ENCODE measurements at regions not wholly inside any gene's neighbourhood (a gene's known extent, or its start where the extent isn't known, plus 50 kb on each side); places are given as distances from the start of the nearest gene placed in this dataset.

DNA sequence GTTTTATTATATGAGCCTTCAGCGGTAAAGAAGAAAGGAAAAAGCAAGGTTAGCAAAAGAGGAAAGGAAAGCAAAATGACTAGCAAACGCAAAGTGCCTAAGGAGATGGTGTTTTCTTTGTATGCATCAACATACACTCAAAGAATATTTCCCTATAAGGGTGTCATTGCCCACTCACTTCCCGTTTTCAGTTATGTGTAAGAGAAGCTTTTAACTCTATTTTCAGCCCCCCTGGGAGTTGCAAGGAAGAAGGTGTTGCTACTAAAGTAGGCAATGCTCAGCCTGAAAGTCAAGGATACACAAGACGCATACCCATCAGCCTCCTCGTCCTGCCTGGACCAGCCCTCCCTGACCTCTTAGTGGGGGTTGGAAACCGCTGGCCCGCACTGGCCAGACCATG, 267.7 kb upstream of the ZFHX3 start:
- Histone ChIP-seq H3K4me1 (ENCODE audit: insufficient read depth, low read length) (no peaks in the 10 kb centered on the region), H3K36me3 (ENCODE audit: insufficient read depth, low read length) (no peaks in the 10 kb centered on the region), H3K9me3 (ENCODE audit: control insufficient read depth, insufficient read depth, low read length) (no peaks in the 10 kb centered on the region), H3K9ac (ENCODE audit: low read depth, low read length) (no peak overlapping the region)

DNA sequence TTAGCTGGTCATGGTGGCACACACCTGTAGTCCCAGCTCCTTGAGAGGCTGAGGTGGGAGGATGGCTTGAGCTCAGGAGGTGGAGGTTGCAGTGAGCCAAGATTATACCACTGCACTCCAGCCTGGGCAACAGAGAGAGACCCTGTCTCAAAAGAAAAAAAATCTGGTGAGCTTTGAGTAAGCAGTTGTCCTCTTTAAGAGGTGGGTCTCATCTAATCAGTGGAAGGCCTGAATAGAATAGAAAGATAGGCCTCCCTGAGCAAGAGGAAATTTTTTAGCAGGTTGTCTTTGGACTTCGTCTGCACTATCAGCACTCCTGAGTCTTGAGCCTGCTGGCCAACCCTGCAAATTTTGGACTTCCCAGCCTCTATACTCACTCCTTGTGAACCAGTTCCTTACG, 266.0 kb upstream of the ZFHX3 start:
- Histone ChIP-seq H3K4me1 (ENCODE audit: insufficient read depth, low read length) (no peaks in the 10 kb centered on the region), H3K36me3 (ENCODE audit: insufficient read depth, low read length) (no peaks in the 10 kb centered on the region), H3K9ac (ENCODE audit: low read depth, low read length) (no peak overlapping the region), H3K9me3 (ENCODE audit: control insufficient read depth, insufficient read depth, low read length) (no peaks in the 10 kb centered on the region)

DNA sequence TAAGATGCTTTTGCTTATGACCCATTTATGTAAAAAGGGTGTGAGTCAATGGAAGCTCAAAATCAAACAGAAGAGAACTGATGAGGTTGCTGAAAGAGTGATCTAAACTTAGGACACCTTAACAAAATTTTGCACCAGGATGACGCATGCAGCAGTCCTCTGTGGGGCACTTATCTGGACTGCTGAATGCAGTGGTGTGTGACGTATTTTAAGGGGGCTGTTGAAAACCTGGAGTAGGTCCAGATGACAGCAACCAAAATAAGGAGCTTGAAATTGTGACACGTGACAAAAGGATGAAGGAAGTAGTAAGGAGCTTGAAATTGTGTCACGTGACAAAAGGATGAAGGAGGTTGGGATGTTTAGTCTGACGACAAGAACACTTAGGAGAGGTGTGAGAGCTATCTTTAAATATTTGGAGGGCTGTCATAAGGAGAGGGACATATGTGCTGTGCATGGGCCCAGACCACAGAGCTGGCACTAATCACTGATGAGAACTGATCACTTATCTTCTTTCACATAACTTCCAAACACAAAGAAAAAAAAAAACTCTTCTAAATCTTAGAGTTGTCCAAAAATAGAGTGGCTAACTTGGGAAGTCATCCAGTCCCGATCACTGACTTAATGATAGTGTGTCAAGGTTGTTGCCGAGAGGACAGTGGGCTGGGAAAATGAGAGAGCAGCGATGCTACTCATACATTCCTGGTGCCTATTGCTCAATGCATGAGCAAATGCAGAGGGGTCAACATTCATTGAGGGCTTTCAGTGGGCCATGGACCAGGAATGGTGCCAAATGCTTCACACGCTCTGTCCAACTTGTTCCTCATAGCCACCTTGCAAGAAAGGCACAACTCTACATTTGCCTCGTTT, 264.2 kb upstream of the ZFHX3 start:
- no peaks in the 10 kb centered on the region for H3K9me3 ChIP-seq (ENCODE audit: control insufficient read depth, insufficient read depth, low read length)
- no peak overlapping the region for H3K9ac ChIP-seq (ENCODE audit: low read depth, low read length)
- H3K36me3 ChIP-seq (ENCODE audit: insufficient read depth, low read length): no peaks in the 10 kb centered on the region
- no peaks in the 10 kb centered on the region for H3K4me1 ChIP-seq (ENCODE audit: insufficient read depth, low read length)

GRCh38 chr16:73308771-73309170, 260.8 kb upstream of the ZFHX3 start:
- Histone ChIP-seq H3K4me1 (ENCODE audit: insufficient read depth, low read length) (no peaks in the 10 kb centered on the region; the same call in 1 of the 2 replicates), H3K9me3 (ENCODE audit: control insufficient read depth, insufficient read depth, low read length) (no peaks in the 10 kb centered on the region), H3K36me3 (ENCODE audit: insufficient read depth, low read length) (no peaks in the 10 kb centered on the region; the same call in 1 of the 2 replicates), H3K9ac (ENCODE audit: low read depth, low read length) (no peak overlapping the region)

GRCh38 chr16:73306901-73307413, 259.0 kb upstream of the ZFHX3 start:
- H3K9me3 ChIP-seq (ENCODE audit: control insufficient read depth, insufficient read depth, low read length): no peaks in the 10 kb centered on the region
- no peaks in the 10 kb centered on the region; the same call in 1 of the 2 replicates for H3K36me3 ChIP-seq (ENCODE audit: insufficient read depth, low read length)
- no peak overlapping the region for H3K9ac ChIP-seq (ENCODE audit: low read depth, low read length)
- no peaks in the 10 kb centered on the region; the same call in 1 of the 2 replicates for H3K4me1 ChIP-seq (ENCODE audit: insufficient read depth, low read length)

GRCh38 chr16:73304008-73304774, 256.3 kb upstream of the ZFHX3 start:
- no peaks in the 10 kb centered on the region for H3K9me3 ChIP-seq (ENCODE audit: control insufficient read depth, insufficient read depth, low read length)

DNA sequence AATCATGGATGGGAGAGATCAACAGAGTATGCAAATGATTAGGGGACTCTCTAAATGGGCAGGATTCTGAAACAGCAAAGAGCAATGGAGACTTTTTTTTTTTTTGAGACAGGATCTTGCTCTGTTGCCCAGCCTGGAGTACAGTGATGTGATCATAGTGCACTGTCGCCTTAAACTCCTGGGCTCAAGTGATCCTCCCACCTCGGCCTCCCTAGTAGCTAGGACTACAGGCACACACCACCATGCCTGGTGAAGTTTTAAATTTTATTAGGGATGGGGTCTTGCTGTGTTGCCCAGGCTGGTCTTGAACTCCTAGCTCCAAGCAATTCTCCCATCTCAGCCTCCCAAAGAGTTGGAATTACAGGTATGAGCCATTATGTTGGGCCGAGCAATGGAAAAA, 255.0 kb upstream of the ZFHX3 start:
- Histone ChIP-seq H3K4me1 (ENCODE audit: insufficient read depth, low read length) (peaks cover 10% of the 10 kb centered on the region), H3K36me3 (ENCODE audit: insufficient read depth, low read length) (no peaks in the 10 kb centered on the region; the same call in 1 of the 2 replicates)

More at GRCh38 chr16:73304008-73304774, 256.3 kb upstream of the ZFHX3 start:
- Histone ChIP-seq H3K36me3 (ENCODE audit: insufficient read depth, low read length) (no peaks in the 10 kb centered on the region; the same call in 1 of the 2 replicates), H3K4me1 (ENCODE audit: insufficient read depth, low read length) (peaks cover under 1% of the 10 kb centered on the region), H3K9ac (ENCODE audit: low read depth, low read length) (no peak overlapping the region)

DNA sequence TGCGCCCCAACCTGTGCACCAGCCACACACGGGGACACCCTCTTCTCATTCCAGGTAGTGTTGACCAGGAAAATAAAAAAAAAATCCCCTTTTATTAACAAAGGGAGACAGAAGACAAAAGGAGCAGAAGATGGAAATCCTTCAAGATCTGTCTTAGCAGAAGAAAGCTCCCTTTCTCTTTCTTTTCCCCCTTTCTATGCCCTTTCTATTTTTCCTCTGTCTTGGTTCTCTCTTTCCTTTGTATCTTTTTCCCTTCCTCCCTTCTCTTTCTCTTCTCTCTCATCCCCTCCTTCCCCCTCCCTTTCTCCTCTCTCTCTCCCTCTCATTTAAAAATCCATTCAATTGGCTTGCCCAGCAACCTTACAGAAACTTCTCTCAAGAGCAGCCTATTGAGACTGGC, 254.1 kb upstream of the ZFHX3 start:
- Histone ChIP-seq H3K36me3 (ENCODE audit: insufficient read depth, low read length) (no peaks in the 10 kb centered on the region; the same call in 1 of the 2 replicates), H3K9ac (ENCODE audit: low read depth, low read length) (no peak overlapping the region), H3K9me3 (ENCODE audit: control insufficient read depth, insufficient read depth, low read length) (no peaks in the 10 kb centered on the region), H3K4me1 (ENCODE audit: insufficient read depth, low read length) (peaks cover 10% of the 10 kb centered on the region)

More for the DNA sequence above, 255.0 kb upstream of the ZFHX3 start:
- H3K9me3 ChIP-seq (ENCODE audit: control insufficient read depth, insufficient read depth, low read length): no peaks in the 10 kb centered on the region
- no peak overlapping the region for H3K9ac ChIP-seq (ENCODE audit: low read depth, low read length)

- no peak overlapping the region for H3K9ac ChIP-seq (ENCODE audit: low read depth, low read length)
- no peaks in the 10 kb centered on the region for H3K36me3 ChIP-seq (ENCODE audit: insufficient read depth, low read length)
- no peaks in the 10 kb centered on the region for H3K9me3 ChIP-seq (ENCODE audit: control insufficient read depth, insufficient read depth, low read length)
- H3K4me1 ChIP-seq (ENCODE audit: insufficient read depth, low read length): peaks cover 10% of the 10 kb centered on the region
Measured at GRCh38 chr16:73299346-73299745, 251.4 kb upstream of the ZFHX3 start.

- H3K9ac ChIP-seq (ENCODE audit: low read depth, low read length): no peak overlapping the region
- H3K4me1 ChIP-seq (ENCODE audit: insufficient read depth, low read length): peaks cover 10% of the 10 kb centered on the region; the same call in 1 of the 2 replicates
- no peaks in the 10 kb centered on the region for H3K9me3 ChIP-seq (ENCODE audit: control insufficient read depth, insufficient read depth, low read length)
- H3K36me3 ChIP-seq (ENCODE audit: insufficient read depth, low read length): no peaks in the 10 kb centered on the region
Measured at GRCh38 chr16:73298562-73298961, 250.6 kb upstream of the ZFHX3 start.

DNA sequence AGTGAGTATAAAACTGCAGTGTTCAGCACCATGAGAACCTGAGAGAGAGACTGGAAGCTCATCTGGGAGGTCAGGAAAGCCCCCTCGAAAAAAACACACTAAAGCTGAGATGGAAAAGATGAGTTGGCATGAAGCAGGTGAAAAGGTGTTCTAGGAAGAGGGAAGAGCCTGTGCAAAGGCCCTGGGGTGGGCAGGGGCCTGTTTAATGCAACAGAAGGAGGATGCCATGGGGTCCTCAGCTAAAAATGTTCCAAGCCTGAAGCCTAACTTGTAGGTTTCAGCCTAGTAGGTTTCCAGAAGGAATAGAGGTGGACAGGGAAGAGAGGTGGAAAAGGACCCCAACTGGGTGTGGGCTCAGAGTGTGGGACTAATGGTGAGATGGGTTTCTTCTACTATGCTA, 242.3 kb upstream of the ZFHX3 start:
- Histone ChIP-seq H3K9me3 (ENCODE audit: control insufficient read depth, insufficient read depth, low read length) (no peaks in the 10 kb centered on the region), H3K9ac (ENCODE audit: low read depth, low read length) (no peak overlapping the region), H3K36me3 (ENCODE audit: insufficient read depth, low read length) (no peaks in the 10 kb centered on the region), H3K4me1 (ENCODE audit: insufficient read depth, low read length) (peaks cover 8% of the 10 kb centered on the region; the same call in 1 of the 2 replicates)

GRCh38 chr16:73289232-73289631, 241.3 kb upstream of the ZFHX3 start:
- Histone ChIP-seq H3K9ac (ENCODE audit: low read depth, low read length) (no peak overlapping the region), H3K36me3 (ENCODE audit: insufficient read depth, low read length) (no peaks in the 10 kb centered on the region), H3K4me1 (ENCODE audit: insufficient read depth, low read length) (peaks cover 8% of the 10 kb centered on the region; the same call in 1 of the 2 replicates), H3K9me3 (ENCODE audit: control insufficient read depth, insufficient read depth, low read length) (no peaks in the 10 kb centered on the region)

DNA sequence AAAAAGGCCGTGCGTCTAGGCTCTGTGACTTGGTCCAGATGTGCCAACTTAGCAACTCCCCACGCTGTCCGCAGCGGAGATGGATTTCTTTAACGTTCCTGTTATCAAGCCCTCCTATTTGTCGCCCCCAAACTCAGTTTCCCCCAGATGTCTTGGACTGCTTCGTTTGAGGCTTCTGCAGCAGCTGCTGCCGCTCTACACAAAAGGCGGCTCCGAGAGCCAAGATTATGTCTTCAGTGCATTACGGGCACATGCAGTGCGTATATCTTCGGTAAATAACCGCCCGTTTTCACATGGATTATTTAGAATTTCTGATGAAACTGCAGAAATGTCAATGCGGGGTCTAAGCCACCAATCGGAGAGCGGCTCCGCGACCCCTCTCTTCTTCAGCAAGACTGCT, 240.6 kb upstream of the ZFHX3 start:
- Histone ChIP-seq H3K4me1 (ENCODE audit: insufficient read depth, low read length) (peaks cover 8% of the 10 kb centered on the region; the same call in 1 of the 2 replicates), H3K9ac (ENCODE audit: low read depth, low read length) (no peak overlapping the region), H3K36me3 (ENCODE audit: insufficient read depth, low read length) (no peaks in the 10 kb centered on the region), H3K9me3 (ENCODE audit: control insufficient read depth, insufficient read depth, low read length) (no peaks in the 10 kb centered on the region)

DNA sequence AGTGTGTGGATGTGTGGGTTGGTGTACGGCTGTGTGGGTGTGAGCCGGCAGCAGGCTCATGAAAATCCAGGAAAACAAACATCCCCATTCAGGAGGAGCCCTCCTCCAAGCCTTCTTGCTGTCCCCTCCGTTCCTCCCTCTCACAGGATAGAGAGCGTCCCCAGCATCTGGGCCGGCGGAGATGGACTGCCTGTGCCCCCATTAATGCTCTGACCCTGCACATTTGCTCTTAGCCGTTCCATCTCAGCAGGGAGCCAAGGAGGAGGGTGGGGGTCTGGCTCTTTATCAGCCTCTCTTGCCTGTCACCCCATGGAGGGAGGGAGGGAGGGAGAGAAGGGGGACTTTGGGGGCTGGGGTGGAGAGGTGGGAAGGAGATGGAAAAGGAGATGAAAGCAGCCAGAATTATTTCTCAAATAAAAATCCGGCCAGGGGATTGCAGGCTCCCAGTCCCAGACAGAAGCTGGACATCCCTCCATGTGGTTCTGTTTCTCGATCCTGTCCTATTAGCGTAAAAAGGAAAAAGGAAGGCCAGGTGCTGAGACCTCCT, 240.0 kb upstream of the ZFHX3 start:
- peaks cover 8% of the 10 kb centered on the region; the same call in 1 of the 2 replicates for H3K4me1 ChIP-seq (ENCODE audit: insufficient read depth, low read length)
- no peak overlapping the region for H3K9ac ChIP-seq (ENCODE audit: low read depth, low read length)
- H3K9me3 ChIP-seq (ENCODE audit: control insufficient read depth, insufficient read depth, low read length): no peaks in the 10 kb centered on the region
- no peaks in the 10 kb centered on the region for H3K36me3 ChIP-seq (ENCODE audit: insufficient read depth, low read length)
